T-cell (primary cell): ENCODE measurements at regions not wholly inside any gene's neighbourhood (a gene's known extent, or its start where the extent isn't known, plus 50 kb on each side); places are given as distances from the start of the nearest gene placed in this dataset.

Experiments used
- ATAC-seq, 4 experiments: fragments of 200-7000 bp in 3 of 4; fragments of 150-1000 bp in 1 of 4; cut with Tn5 transposase; replicated peaks in 1 of 4; 1 replicate in 3 of 4; 2 replicates in 1 of 4; pipeline ENCODE4 v1.10.0; 2021; ENCODE audit warnings: moderate library complexity in 3 of 4, mild to moderate bottlenecking in 2 of 4, moderate number of reproducible peaks in 1 of 4
- CTCF ChIA-PET, 2 donors: fragments of 300-600 bp; sonication (Branson Sonifier 250); formaldehyde crosslinking; loops; one replicate each; lab custom pipeline; 2022; ENCODE audit warnings: antibody characterized with exemption in 2 of 2; lab: Charles Lee
- POLR2A ChIA-PET, 2 donors: fragments of 300-600 bp; sonication (Branson Sonifier 250); formaldehyde crosslinking; loops; one replicate each; lab custom pipeline; 2022; ENCODE audit warnings: antibody characterized with exemption in 2 of 2; lab: Charles Lee
- DNase-seq, 35 experiments: peaks; one replicate each; pipeline versions ENCODE4 v3.0.0 to v3.0.0-alpha.2; 2013 to 2023
- H3K27ac ChIP-seq: one replicate; pipeline ENCODE4 v1.5.1; 2013; ENCODE audit warnings: low read length
- H3K27me3 ChIP-seq, 2 experiments: replicated peaks in 1 of 2; 1 replicate in 1 of 2; 2 replicates in 1 of 2; pipeline versions ENCODE4 v1.6.1 to v1.7.0; 2013; ENCODE audit warnings: low read length in 1 of 2, mixed read lengths in 1 of 2; ENCODE audit not compliant: control insufficient read depth in 2 of 2, insufficient read depth in 2 of 2; ENCODE audit errors: extremely low read depth in 1 of 2
- H3K36me3 ChIP-seq, 2 donors: 1 replicate in 1 of 2; 2 replicates in 1 of 2; pipeline versions ENCODE4 v1.6.1 to v1.7.0; 2013; ENCODE audit warnings: low read length in 1 of 2; ENCODE audit not compliant: control insufficient read depth in 2 of 2, insufficient read depth in 1 of 2; ENCODE audit errors: extremely low read depth in 1 of 2
- H3K4me1 ChIP-seq, 2 experiments: 1 replicate in 1 of 2; 2 replicates in 1 of 2; pipeline versions ENCODE4 v1.6.1 to v1.7.0; 2013; ENCODE audit warnings: low read length in 2 of 2, mixed read lengths in 1 of 2; ENCODE audit not compliant: insufficient read depth in 2 of 2, control insufficient read depth in 1 of 2; ENCODE audit errors: extremely low read depth in 1 of 2
- H3K4me3 ChIP-seq, 2 donors: 1 replicate in 1 of 2; 2 replicates in 1 of 2; pipeline versions ENCODE4 v1.5.1 to v1.7.0; 2013; ENCODE audit warnings: mild to moderate bottlenecking in 2 of 2, low read length in 1 of 2, moderate library complexity in 1 of 2; ENCODE audit not compliant: control insufficient read depth in 1 of 2; ENCODE audit errors: extremely low read depth in 1 of 2
- H3K9me3 ChIP-seq: 2 replicates; pipeline ENCODE4 v1.7.0; 2013
- H3K27ac Mint-ChIP-seq, 2 donors: one replicate each; pipeline ENCODE4 v1.8.0; 2020 to 2021; ENCODE audit warnings: mild to moderate bottlenecking in 2 of 2, mixed read lengths in 2 of 2
- H3K27me3 Mint-ChIP-seq, 2 donors: one replicate each; pipeline ENCODE4 v1.8.0; 2021 to 2022; ENCODE audit warnings: mixed read lengths in 2 of 2
- H3K36me3 Mint-ChIP-seq: one replicate; pipeline ENCODE4 v1.8.0; 2021; ENCODE audit warnings: mixed read lengths
- H3K4me1 Mint-ChIP-seq, 3 donors: one replicate each; pipeline ENCODE4 v1.8.0; 2020 to 2022; ENCODE audit warnings: mixed read lengths in 3 of 3, mild to moderate bottlenecking in 1 of 3
- H3K4me3 Mint-ChIP-seq, 3 donors: one replicate each; pipeline ENCODE4 v1.8.0; 2020 to 2022; ENCODE audit warnings: mild to moderate bottlenecking in 3 of 3, mixed read lengths in 3 of 3, moderate library complexity in 3 of 3
- H3K9me3 Mint-ChIP-seq, 3 donors: one replicate each; pipeline ENCODE4 v1.8.0; 2020 to 2022; ENCODE audit warnings: mixed read lengths in 3 of 3
- WGBS: methylation state at CpG from one replicate; pipeline ENCODE4 v1.1.5; 2013; ENCODE audit warnings: missing lambda C conversion rate; ENCODE audit not compliant: insufficient coverage; 5-methylcytosine and 5-hydroxymethylcytosine counted together

- H3K4me1 ChIP-seq, result no peaks in the 10 kb centered on the region
- POLR2A ChIA-PET, result no interaction called here
Observed at GRCh38 chr6:60695232-60695631, 1590.8 kb downstream of the KHDRBS2 start.

GRCh38 chr6:60687085-60687484, 1598.9 kb downstream of the KHDRBS2 start:
- no CpG with 5 or more reads among the region's 1 CpG for WGBS
- Mint-ChIP-seq H3K9me3 (peaks cover 26 to 44% (median 28%) of the 10 kb centered on the region in 3 donors), H3K4me3 (no peak overlapping the region), H3K4me1 (no peaks in the 10 kb centered on the region), H3K27me3 (no peaks in the 10 kb centered on the region), H3K27ac (no peak overlapping the region), H3K36me3 (no peaks in the 10 kb centered on the region)
- no peak overlapping the region for H3K4me3 ChIP-seq
- no peak overlapping the region for H3K27ac ChIP-seq
- ATAC-seq, result no peak
- ChIA-PET CTCF (no interaction called here), POLR2A (no interaction called here)
- no peaks in the 10 kb centered on the region for H3K4me1 ChIP-seq
- no peaks in the 10 kb centered on the region for H3K9me3 ChIP-seq
- H3K27me3 ChIP-seq, result no peaks in the 10 kb centered on the region
- no peak for DNase-seq
- H3K36me3 ChIP-seq, result no peaks in the 10 kb centered on the region

More at GRCh38 chr6:60695232-60695631, 1590.8 kb downstream of the KHDRBS2 start:
- ATAC-seq, result no peak
- DNase-seq, result no peak
- Mint-ChIP-seq H3K4me3 (no peak overlapping the region), H3K27me3 (no peaks in the 10 kb centered on the region), H3K9me3 (peaks cover 5 to 27% (median 18%) of the 10 kb centered on the region in 3 donors), H3K4me1 (no peaks in the 10 kb centered on the region), H3K27ac (no peak overlapping the region), H3K36me3 (no peaks in the 10 kb centered on the region)
- H3K27me3 ChIP-seq, result no peaks in the 10 kb centered on the region
- H3K27ac ChIP-seq, result no peak overlapping the region
- CTCF ChIA-PET, result no interaction called here
- H3K4me3 ChIP-seq, result no peak overlapping the region
- 33% methylated on average over 3 of the region's 4 CpGs for WGBS
- H3K36me3 ChIP-seq, result no peaks in the 10 kb centered on the region
- H3K9me3 ChIP-seq, result no peaks in the 10 kb centered on the region

GRCh38 chr6:60681806-60682205, 1604.2 kb downstream of the KHDRBS2 start:
- peaks cover 36 to 45% (median 43%) of the 10 kb centered on the region in 3 donors for H3K9me3 Mint-ChIP-seq
- Histone ChIP-seq H3K36me3 (no peaks in the 10 kb centered on the region), H3K9me3 (no peaks in the 10 kb centered on the region), H3K27ac (no peak overlapping the region), H3K4me3 (no peak overlapping the region), H3K4me1 (no peaks in the 10 kb centered on the region), H3K27me3 (no peaks in the 10 kb centered on the region)
- no peaks in the 10 kb centered on the region for H3K36me3 Mint-ChIP-seq
- no peak overlapping the region for H3K27ac Mint-ChIP-seq
- ATAC-seq (no peak), DNase-seq (no peak)
- no peaks in the 10 kb centered on the region for H3K27me3 Mint-ChIP-seq
- CTCF ChIA-PET, result no interaction called here
- POLR2A ChIA-PET, result no interaction called here
- H3K4me1 Mint-ChIP-seq, result no peaks in the 10 kb centered on the region
- H3K4me3 Mint-ChIP-seq, result no peak overlapping the region

GRCh38 chr6:60679175-60679574, 1606.8 kb downstream of the KHDRBS2 start:
- no peak overlapping the region for H3K4me3 ChIP-seq
- Mint-ChIP-seq H3K27me3 (no peaks in the 10 kb centered on the region), H3K4me3 (no peak overlapping the region), H3K36me3 (no peaks in the 10 kb centered on the region), H3K9me3 (peaks cover 24 to 42% (median 30%) of the 10 kb centered on the region in 3 donors), H3K27ac (no peak overlapping the region), H3K4me1 (no peaks in the 10 kb centered on the region)
- H3K27ac ChIP-seq, result no peak overlapping the region
- no peaks in the 10 kb centered on the region for H3K4me1 ChIP-seq
- ChIA-PET CTCF (no interaction called here), POLR2A (no interaction called here)
- H3K27me3 ChIP-seq, result no peaks in the 10 kb centered on the region
- 91% methylated on average over 1 of the region's 2 CpGs for WGBS
- H3K9me3 ChIP-seq, result peaks cover 3% of the 10 kb centered on the region
- no peak for ATAC-seq
- no peaks in the 10 kb centered on the region for H3K36me3 ChIP-seq
- no peak for DNase-seq

GRCh38 chr6:60671369-60671768, 1614.7 kb downstream of the KHDRBS2 start:
- Mint-ChIP-seq H3K4me3 (no peak overlapping the region), H3K36me3 (no peaks in the 10 kb centered on the region), H3K4me1 (no peaks in the 10 kb centered on the region), H3K9me3 (peaks cover 13 to 45% (median 20%) of the 10 kb centered on the region in 3 donors), H3K27ac (no peak overlapping the region), H3K27me3 (no peaks in the 10 kb centered on the region)
- DNase-seq (no peak), ATAC-seq (no peak)
- H3K36me3 ChIP-seq, result no peaks in the 10 kb centered on the region
- H3K27ac ChIP-seq, result no peak overlapping the region
- H3K27me3 ChIP-seq, result no peaks in the 10 kb centered on the region
- peaks cover 9% of the 10 kb centered on the region for H3K9me3 ChIP-seq
- POLR2A ChIA-PET, result no interaction called here
- CTCF ChIA-PET, result no interaction called here
- H3K4me1 ChIP-seq, result no peaks in the 10 kb centered on the region
- no peak overlapping the region for H3K4me3 ChIP-seq

- Mint-ChIP-seq H3K27me3 (no peaks in the 10 kb centered on the region), H3K36me3 (no peaks in the 10 kb centered on the region), H3K27ac (no peak overlapping the region), H3K4me1 (no peaks in the 10 kb centered on the region), H3K9me3 (peaks cover 18 to 46% (median 26%) of the 10 kb centered on the region in 3 donors), H3K4me3 (no peak overlapping the region)
- ChIA-PET POLR2A (no interaction called here), CTCF (no interaction called here)
- H3K27ac ChIP-seq, result no peak overlapping the region
- H3K27me3 ChIP-seq, result no peaks in the 10 kb centered on the region
- ATAC-seq (no peak), DNase-seq (no peak)
- H3K4me1 ChIP-seq, result no peaks in the 10 kb centered on the region
- H3K36me3 ChIP-seq, result no peaks in the 10 kb centered on the region
- no peak overlapping the region for H3K4me3 ChIP-seq
- H3K9me3 ChIP-seq, result peaks cover 9% of the 10 kb centered on the region
Observed at GRCh38 chr6:60670036-60670435, 1616.0 kb downstream of the KHDRBS2 start.

- H3K9me3 Mint-ChIP-seq, result peaks cover 15 to 41% (median 26%) of the 10 kb centered on the region in 3 donors
- no peaks in the 10 kb centered on the region for H3K4me1 Mint-ChIP-seq
- no peaks in the 10 kb centered on the region for H3K36me3 ChIP-seq
- H3K9me3 ChIP-seq, result peaks cover 7% of the 10 kb centered on the region
- DNase-seq (no peak), ATAC-seq (no peak)
- no peak overlapping the region for H3K27ac Mint-ChIP-seq
- H3K27ac ChIP-seq, result no peak overlapping the region
- ChIA-PET CTCF (no interaction called here), POLR2A (no interaction called here)
- H3K36me3 Mint-ChIP-seq, result no peaks in the 10 kb centered on the region
- H3K27me3 ChIP-seq, result no peaks in the 10 kb centered on the region
- no peaks in the 10 kb centered on the region for H3K4me1 ChIP-seq
- WGBS, result no CpG with 5 or more reads among the region's 1 CpG
- no peaks in the 10 kb centered on the region for H3K27me3 Mint-ChIP-seq
- no peak overlapping the region for H3K4me3 ChIP-seq
- H3K4me3 Mint-ChIP-seq, result no peak overlapping the region
Observed at GRCh38 chr6:60668428-60668827, 1617.6 kb downstream of the KHDRBS2 start.
